MM.1S (cell line): ENCODE measurements at regions not wholly inside any gene's neighbourhood (a gene's known extent, or its start where the extent isn't known, plus 50 kb on each side); places are given as distances from the start of the nearest gene placed in this dataset.

Experiments used
- EZH2 ChIP-seq: fragments of 300-600 bp; sonication (generic); optimal IDR thresholded peaks from 2 replicates; pipeline ENCODE3; 2017; ENCODE audit warnings: low read depth, mild to moderate bottlenecking, antibody characterized with exemption, low read length, mixed read lengths
- EZH2phosphoT487 ChIP-seq: fragments of 300-600 bp; sonication (generic); IDR thresholded peaks from 2 replicates; pipeline ENCODE4 v1.6.1; 2018; ENCODE audit warnings: antibody characterized with exemption, low read length
- TF ChIP-seq, protein P1 (sequence below): fragments of 300-600 bp; sonication (generic); IDR thresholded peaks from 2 replicates; pipeline ENCODE4 v1.5.1; 2016; ENCODE audit warnings: antibody characterized with exemption, low read length, mixed read lengths

DNA sequence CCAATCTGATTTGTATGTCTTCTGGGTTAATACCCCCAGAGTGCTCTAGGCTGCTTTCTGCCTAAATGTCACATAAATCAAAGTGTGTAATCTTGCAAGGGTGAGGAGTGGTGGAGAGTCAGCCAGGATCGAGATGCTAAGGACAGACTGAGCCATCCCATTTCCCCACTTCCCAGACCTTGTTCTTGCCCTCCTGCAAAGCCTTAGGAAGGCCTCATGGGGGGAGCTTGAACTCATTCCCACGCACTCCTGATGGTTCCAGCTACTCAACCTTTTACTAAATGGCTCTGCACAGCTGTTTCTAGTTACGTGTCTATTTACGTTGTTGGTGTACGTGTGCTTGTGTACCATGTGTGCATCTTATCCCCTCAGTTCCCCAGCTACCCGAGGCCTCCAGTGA lies 423.6 kb upstream of the TNP1 start:
- TF ChIP-seq EZH2 (no peak), EZH2phosphoT487 (no peak)
- TF ChIP-seq, protein P1, sequence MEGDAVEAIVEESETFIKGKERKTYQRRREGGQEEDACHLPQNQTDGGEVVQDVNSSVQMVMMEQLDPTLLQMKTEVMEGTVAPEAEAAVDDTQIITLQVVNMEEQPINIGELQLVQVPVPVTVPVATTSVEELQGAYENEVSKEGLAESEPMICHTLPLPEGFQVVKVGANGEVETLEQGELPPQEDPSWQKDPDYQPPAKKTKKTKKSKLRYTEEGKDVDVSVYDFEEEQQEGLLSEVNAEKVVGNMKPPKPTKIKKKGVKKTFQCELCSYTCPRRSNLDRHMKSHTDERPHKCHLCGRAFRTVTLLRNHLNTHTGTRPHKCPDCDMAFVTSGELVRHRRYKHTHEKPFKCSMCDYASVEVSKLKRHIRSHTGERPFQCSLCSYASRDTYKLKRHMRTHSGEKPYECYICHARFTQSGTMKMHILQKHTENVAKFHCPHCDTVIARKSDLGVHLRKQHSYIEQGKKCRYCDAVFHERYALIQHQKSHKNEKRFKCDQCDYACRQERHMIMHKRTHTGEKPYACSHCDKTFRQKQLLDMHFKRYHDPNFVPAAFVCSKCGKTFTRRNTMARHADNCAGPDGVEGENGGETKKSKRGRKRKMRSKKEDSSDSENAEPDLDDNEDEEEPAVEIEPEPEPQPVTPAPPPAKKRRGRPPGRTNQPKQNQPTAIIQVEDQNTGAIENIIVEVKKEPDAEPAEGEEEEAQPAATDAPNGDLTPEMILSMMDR, result no peak
